ENCODE measurements at regions not wholly inside any gene's neighbourhood (a gene's known extent, or its start where the extent isn't known, plus 50 kb on each side); places are given as distances from the start of the nearest gene placed in this dataset.

DNA sequence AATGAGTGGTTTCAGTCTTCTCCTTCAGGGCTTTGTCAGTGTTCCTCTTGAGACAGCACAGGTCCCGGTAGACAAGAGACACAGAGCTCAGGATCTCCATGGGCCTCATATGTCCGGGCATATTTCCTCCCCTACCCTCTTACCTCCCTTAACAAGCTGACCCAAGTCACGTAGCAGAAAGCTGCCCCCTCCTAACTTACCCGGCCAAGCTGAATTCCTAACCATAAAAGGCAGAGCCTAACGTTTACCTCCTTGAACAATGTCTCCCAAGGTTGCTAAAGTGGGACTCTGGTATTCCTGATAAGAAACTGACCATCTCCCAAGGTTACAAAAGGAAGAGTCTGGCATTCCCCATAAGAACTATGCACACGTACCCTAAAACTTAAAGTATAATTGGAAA, 182.2 kb upstream of the USP15 start:
- no peak for DNase-seq (ENCODE audit: low read depth)
- TF ChIP-seq, protein P1, sequence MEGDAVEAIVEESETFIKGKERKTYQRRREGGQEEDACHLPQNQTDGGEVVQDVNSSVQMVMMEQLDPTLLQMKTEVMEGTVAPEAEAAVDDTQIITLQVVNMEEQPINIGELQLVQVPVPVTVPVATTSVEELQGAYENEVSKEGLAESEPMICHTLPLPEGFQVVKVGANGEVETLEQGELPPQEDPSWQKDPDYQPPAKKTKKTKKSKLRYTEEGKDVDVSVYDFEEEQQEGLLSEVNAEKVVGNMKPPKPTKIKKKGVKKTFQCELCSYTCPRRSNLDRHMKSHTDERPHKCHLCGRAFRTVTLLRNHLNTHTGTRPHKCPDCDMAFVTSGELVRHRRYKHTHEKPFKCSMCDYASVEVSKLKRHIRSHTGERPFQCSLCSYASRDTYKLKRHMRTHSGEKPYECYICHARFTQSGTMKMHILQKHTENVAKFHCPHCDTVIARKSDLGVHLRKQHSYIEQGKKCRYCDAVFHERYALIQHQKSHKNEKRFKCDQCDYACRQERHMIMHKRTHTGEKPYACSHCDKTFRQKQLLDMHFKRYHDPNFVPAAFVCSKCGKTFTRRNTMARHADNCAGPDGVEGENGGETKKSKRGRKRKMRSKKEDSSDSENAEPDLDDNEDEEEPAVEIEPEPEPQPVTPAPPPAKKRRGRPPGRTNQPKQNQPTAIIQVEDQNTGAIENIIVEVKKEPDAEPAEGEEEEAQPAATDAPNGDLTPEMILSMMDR (conservative IDR thresholded peaks at IDR 0.05; ENCODE audit: control insufficient read depth, insufficient read depth, low read depth, low read length) = no peak
- no peak overlapping the region for H3K4me3 ChIP-seq (ENCODE audit: control insufficient read depth, low read depth, low read length)

DNA sequence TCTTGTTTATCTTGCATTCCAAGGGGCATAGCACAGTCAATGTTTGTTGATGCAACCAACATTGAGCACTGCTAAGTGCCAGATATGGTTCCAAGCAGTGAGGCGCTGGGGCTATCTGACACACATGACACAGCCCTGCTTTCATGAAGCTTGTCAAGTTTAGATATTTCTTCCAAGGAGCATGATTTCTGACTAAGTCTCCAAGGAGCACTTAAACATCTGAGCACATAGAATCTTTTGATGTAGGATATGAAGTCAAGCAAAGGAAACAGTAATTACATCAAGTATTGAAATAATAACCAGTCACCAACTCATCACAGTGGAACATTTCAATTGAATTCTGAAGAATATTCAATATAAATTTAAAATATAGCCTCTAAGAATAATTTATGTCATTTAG, 177.8 kb upstream of the USP15 start:
- H3K4me3 ChIP-seq (ENCODE audit: control insufficient read depth, low read depth, low read length) = no peak overlapping the region
- no peak for DNase-seq (ENCODE audit: low read depth)
- TF ChIP-seq, protein P1 (conservative IDR thresholded peaks at IDR 0.05; ENCODE audit: control insufficient read depth, insufficient read depth, low read depth, low read length) = no peak

DNA sequence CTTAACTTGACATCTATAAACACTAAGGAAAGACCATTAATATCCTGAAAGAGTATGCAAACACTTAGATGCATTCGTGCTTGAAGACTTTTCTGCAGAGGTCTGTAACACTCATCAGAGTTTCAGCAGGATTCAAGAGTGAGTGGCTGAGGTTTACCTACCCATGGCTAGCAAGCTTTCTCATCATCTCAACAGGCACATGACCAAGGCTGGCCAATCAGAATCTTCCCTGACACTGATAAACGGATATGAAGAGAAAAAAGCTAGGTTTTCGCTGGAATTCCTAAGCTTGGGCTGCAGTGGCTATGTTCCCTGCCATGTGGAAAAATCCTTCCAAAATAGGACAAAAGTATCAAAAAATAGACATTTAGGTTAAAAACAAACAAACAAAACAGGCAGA, 162.1 kb upstream of the USP15 start:
- TF ChIP-seq, protein P1 (conservative IDR thresholded peaks at IDR 0.05; ENCODE audit: control insufficient read depth, insufficient read depth, low read depth, low read length) = no peak
- DNase-seq (ENCODE audit: low read depth) = no peak
- H3K4me3 ChIP-seq (ENCODE audit: control insufficient read depth, low read depth, low read length) = no peak overlapping the region

DNA sequence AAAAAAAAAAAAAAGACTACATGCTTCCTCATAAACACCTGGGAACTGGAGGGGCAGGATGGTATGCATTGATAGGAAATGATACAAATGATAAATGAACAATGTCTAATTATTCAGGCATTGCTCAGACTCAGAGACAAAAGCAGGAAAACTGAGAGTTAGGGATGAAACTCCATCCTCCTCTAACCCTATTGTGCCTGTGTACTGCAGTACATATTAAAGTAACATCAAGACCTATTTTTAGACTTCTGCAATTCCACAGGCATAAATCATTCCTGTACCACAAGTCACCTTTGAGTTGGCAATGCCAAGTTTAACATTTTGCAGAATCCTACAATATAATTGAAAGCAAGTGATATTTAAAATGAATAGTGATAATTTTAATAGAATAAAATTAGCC, 156.5 kb upstream of the USP15 start:
- H3K4me3 ChIP-seq (ENCODE audit: control insufficient read depth, low read depth, low read length) = no peak overlapping the region
- no peak for DNase-seq (ENCODE audit: low read depth)
- TF ChIP-seq, protein P1 (conservative IDR thresholded peaks at IDR 0.05; ENCODE audit: control insufficient read depth, insufficient read depth, low read depth, low read length) = no peak

DNA sequence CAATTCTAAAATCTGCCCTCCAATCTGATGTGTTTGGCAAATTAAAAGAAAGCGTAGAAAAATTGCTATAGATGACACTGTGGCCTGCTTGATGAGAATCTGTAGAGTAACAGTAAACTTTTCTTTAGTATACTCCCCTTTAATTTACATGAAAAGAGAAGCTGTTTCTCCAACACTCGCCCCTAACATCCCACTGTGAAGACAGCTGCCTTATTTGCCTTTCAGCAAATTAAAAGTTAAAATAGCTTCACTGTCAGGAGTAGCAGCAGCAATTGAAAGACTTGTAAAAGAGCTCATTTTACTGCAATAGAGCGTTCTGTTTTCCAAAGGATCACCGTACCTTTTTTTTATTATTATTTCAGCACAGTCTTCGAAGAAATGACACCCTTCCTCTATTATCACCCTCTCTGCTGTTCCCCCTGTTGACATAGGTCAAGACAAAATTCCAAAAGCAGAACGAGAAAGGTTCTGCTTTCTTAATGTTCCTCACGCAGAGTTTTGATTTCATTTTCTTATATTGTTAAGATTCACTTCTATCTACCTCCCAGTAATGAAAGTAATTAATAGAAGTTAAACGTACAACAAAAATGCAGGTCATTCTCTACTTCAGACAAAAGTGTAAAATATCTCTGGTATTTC, 153.5 kb upstream of the USP15 start:
- no peak for DNase-seq (ENCODE audit: low read depth)
- no peak overlapping the region for H3K4me3 ChIP-seq (ENCODE audit: control insufficient read depth, low read depth, low read length)

DNA sequence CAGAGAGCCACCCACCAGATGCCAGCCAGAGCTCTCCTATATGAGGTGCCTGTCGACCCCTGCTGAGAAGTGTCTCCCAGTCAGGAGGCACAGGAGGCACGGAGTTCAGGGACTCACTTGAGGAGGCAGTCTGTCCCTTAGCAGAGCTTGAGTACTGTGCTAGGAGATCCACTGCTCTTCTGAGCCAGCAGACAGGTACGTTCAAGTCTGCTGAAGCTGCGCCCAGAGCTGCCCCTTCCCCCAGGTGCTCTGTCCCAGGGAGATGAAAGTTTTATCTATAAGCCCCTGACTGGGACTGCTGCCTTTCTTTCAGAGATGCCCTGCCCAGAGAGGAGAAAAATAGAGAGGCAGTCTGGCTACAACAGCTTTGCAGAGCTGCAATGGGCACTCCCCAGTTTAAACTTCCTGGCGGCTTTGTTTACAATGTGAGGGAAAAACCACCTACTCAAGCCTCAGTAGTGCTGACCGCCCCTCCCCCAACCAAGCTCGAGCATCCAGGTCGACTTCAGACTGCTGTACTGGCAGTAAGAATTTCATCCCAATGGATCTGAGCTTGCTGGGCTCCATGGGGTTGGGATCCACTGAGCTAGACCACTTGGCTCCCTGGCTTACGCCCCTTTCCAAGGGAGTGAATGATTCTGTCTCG, 146.7 kb upstream of the USP15 start:
- TF ChIP-seq, protein P1 (conservative IDR thresholded peaks at IDR 0.05; ENCODE audit: control insufficient read depth, insufficient read depth, low read depth, low read length) = no peak
- no peak overlapping the region for H3K4me3 ChIP-seq (ENCODE audit: control insufficient read depth, low read depth, low read length)
- no peak for DNase-seq (ENCODE audit: low read depth)

More for the DNA sequence above, 153.5 kb upstream of the USP15 start:
- TF ChIP-seq, protein P1 (conservative IDR thresholded peaks at IDR 0.05; ENCODE audit: control insufficient read depth, insufficient read depth, low read depth, low read length) = no peak

All from fibroblast of mammary gland (primary cell).